ENCODE measurements at regions not wholly inside any gene's neighbourhood (a gene's known extent, or its start where the extent isn't known, plus 50 kb on each side); places are given as distances from the start of the nearest gene placed in this dataset.
"Not testable (repeated sequence)": the region's sequence is repeated elsewhere in the genome, so short reads cannot be mapped to it uniquely, and the experiment has no call there.

DNA sequence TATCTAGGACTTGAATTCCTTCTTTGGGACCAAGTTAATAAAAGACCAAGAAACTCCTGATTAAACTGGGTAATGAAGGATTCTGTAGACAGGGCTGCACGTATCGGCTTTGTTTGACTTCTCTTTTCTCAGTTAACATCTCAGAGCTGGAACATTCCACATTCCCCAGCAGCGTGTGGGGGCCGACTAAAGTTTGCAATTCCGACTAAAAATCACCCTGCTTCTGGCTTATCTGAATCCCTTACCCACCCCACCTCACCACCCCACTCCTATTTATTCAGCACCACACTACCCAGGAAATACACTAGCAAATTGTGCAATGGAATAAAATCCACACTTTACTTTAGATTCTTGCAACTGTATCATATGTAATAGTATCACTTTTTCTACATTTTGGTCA lies 87.1 kb downstream of the EOMES start:
- H2AFZ ChIP-seq (ENCODE audit: low read length); H3K4ac ChIP-seq (replicated peaks; ENCODE audit: insufficient read length, low read depth, low read length); H3K9ac ChIP-seq (replicated peaks in 1 of 4; ENCODE audit: extremely low read depth in 1 of 4, low read depth in 3 of 4, low read length in 3 of 4); H3K23ac ChIP-seq (ENCODE audit: insufficient read length); POLR2A ChIA-PET (ENCODE audit: partially characterized antibody); H3K4me3 ChIP-seq (ENCODE audit: extremely low read depth in 1 of 4, insufficient read depth in 2 of 4, low read depth in 3 of 4, low read length in 4 of 4); H3K18ac ChIP-seq (ENCODE audit: extremely low read depth, low read length); H3K27ac ChIP-seq (ENCODE audit: low read depth, low read length); H3K14ac ChIP-seq (ENCODE audit: insufficient read length); H4K20me1 ChIP-seq (replicated peaks in 1 of 2; ENCODE audit: control insufficient read depth in 1 of 2, insufficient read depth in 2 of 2, low read length in 2 of 2); H3K56ac ChIP-seq (replicated peaks; ENCODE audit: insufficient read length, low read depth, low read length); CTCF ChIA-PET (ENCODE audit: partially characterized antibody); H4K91ac ChIP-seq (replicated peaks; ENCODE audit: insufficient read length, low read length); FAIRE-seq; H3K9me3 ChIP-seq (ENCODE audit: insufficient read depth in 2 of 2, low read depth in 1 of 2, low read length in 1 of 2); H3K4me1 ChIP-seq (replicated peaks in 1 of 4; ENCODE audit: control insufficient read depth in 3 of 4, insufficient read depth in 4 of 4, low read length in 3 of 4); H2BK12ac ChIP-seq (ENCODE audit: low read depth, low read length); DNase-seq (ENCODE audit: low read depth in 1 of 2, low spot score in 2 of 2); H3K36me3 ChIP-seq (ENCODE audit: control insufficient read depth in 2 of 4, insufficient read depth in 4 of 4, low read length in 3 of 4); H2BK120ac ChIP-seq (replicated peaks; ENCODE audit: low read depth, low read length); H2BK15ac ChIP-seq (ENCODE audit: low read length); H2BK20ac ChIP-seq (ENCODE audit: low read length); H3K23me2 ChIP-seq (ENCODE audit: low read depth, low read length); H4K5ac ChIP-seq (ENCODE audit: insufficient read length, low read depth, low read length); H3K79me2 ChIP-seq (ENCODE audit: control insufficient read depth in 1 of 2, insufficient read depth in 2 of 2, low read length in 2 of 2); H2AK5ac ChIP-seq (ENCODE audit: low read depth, low read length); H3K27me3 ChIP-seq (replicated peaks in 1 of 4; ENCODE audit: control insufficient read depth in 3 of 4, extremely low read depth in 1 of 4, insufficient read depth in 3 of 4, low read length in 3 of 4); H2BK5ac ChIP-seq (ENCODE audit: low read depth, low read length); H3K4me2 ChIP-seq (ENCODE audit: insufficient read depth in 1 of 2, low read depth in 2 of 2, low read length in 2 of 2); H3K79me1 ChIP-seq (ENCODE audit: low read depth, low read length); H4K8ac ChIP-seq (ENCODE audit: extremely low read depth, insufficient read depth, low read length): not testable (repeated sequence)
- 89% methylated on average over 5 of the region's 5 CpGs; no CpG with 5 or more reads in 1 of the 2 experiments for WGBS, 2 experiments (ENCODE audit: extremely low coverage in 1 of 2, insufficient coverage in 1 of 2, insufficient read length in 1 of 2, insufficient replicate concordance in 2 of 2, low coverage in 1 of 2, low lambda C conversion rate in 2 of 2, missing lambda C conversion rate in 1 of 2)

Data from H1 (cell line).